Suprapubic skin (tissue), 4 donors: ENCODE measurements at regions not wholly inside any gene's neighbourhood (a gene's known extent, or its start where the extent isn't known, plus 50 kb on each side); places are given as distances from the start of the nearest gene placed in this dataset.

Experiments used
- DNase-seq, 2 donors: peaks; one replicate each; pipeline ENCODE4 v3.0.0-alpha.2; 2019; ENCODE audit warnings: low spot score in 2 of 2
- H3K27ac ChIP-seq: fragments of 200-600 bp; sonication (generic); one replicate; pipeline ENCODE4 v1.5.1; 2019
- H3K27me3 ChIP-seq: fragments of 200-600 bp; sonication (generic); one replicate; pipeline ENCODE4 v1.5.1; 2019
- H3K36me3 ChIP-seq: fragments of 200-600 bp; sonication (generic); one replicate; pipeline ENCODE4 v1.5.1; 2019
- H3K4me1 ChIP-seq: fragments of 200-600 bp; sonication (generic); one replicate; pipeline ENCODE4 v1.5.1; 2019
- H3K4me3 ChIP-seq: fragments of 200-600 bp; sonication (generic); one replicate; pipeline ENCODE4 v1.5.1; 2019; ENCODE audit warnings: mild to moderate bottlenecking
- H3K9me3 ChIP-seq: fragments of 200-600 bp; sonication (generic); one replicate; pipeline ENCODE4 v1.5.1; 2019
- CTCF ChIP-seq, 2 donors: fragments of 200-600 bp in 1 of 2; fragments of 450-650 bp in 1 of 2; sonication (generic) in 1 of 2; IDR thresholded peaks; one replicate each; pipeline ENCODE4 v1.5.1; 2016 to 2019; ENCODE audit warnings: antibody characterized with exemption in 2 of 2, mild to moderate bottlenecking in 1 of 2, moderate library complexity in 1 of 2
- EP300 ChIP-seq: sonication (generic); formaldehyde crosslinking; IDR thresholded peaks from one replicate; pipeline ENCODE4 v1.6.1; 2017; ENCODE audit warnings: antibody characterized with exemption
- POLR2A ChIP-seq, 2 donors: fragments of 450-650 bp; IDR thresholded peaks; one replicate each; pipeline ENCODE4 v1.6.1; 2017; ENCODE audit warnings: antibody characterized with exemption in 2 of 2, mild to moderate bottlenecking in 2 of 2, moderate library complexity in 2 of 2
- POLR2AphosphoS5 ChIP-seq, 3 donors: sonication (generic); formaldehyde crosslinking; IDR thresholded peaks; one replicate each; pipeline ENCODE4 v1.6.1; 2017; ENCODE audit warnings: antibody characterized with exemption in 3 of 3
- WGBS: methylation state at CpG from one replicate; pipeline ENCODE4 v1.1.5; 2018; 5-methylcytosine and 5-hydroxymethylcytosine counted together

GRCh38 chr14:39673734-39674133 lies 241.5 kb upstream of the FBXO33 start:
- TF ChIP-seq CTCF (IDR thresholded peaks at IDR 0.05) (no peak), POLR2AphosphoS5 (IDR thresholded peaks at IDR 0.05) (no peak), EP300 (no peak), POLR2A (IDR thresholded peaks at IDR 0.05) (no peak)
- no peaks in the 10 kb centered on the region for H3K27me3 ChIP-seq
- no peaks in the 10 kb centered on the region for H3K4me1 ChIP-seq
- no peak for DNase-seq
- peaks cover 4% of the 10 kb centered on the region for H3K9me3 ChIP-seq
- no peak overlapping the region for H3K27ac ChIP-seq
- WGBS, result 67% methylated on average over 3 of the region's 3 CpGs
- H3K36me3 ChIP-seq, result no peaks in the 10 kb centered on the region
- H3K4me3 ChIP-seq, result no peak overlapping the region

- Histone ChIP-seq H3K9me3 (peaks cover 4% of the 10 kb centered on the region), H3K4me1 (no peaks in the 10 kb centered on the region), H3K4me3 (no peak overlapping the region), H3K27ac (no peak overlapping the region), H3K36me3 (no peaks in the 10 kb centered on the region), H3K27me3 (no peaks in the 10 kb centered on the region)
- TF ChIP-seq CTCF (IDR thresholded peaks at IDR 0.05) (no peak), POLR2AphosphoS5 (IDR thresholded peaks at IDR 0.05) (no peak)
- WGBS, result 82% methylated on average over 2 of the region's 2 CpGs
- DNase-seq, result no peak
Observed at GRCh38 chr14:39673270-39673711, 241.1 kb upstream of the FBXO33 start.

GRCh38 chr14:39668449-39668848 lies 236.2 kb upstream of the FBXO33 start:
- H3K4me3 ChIP-seq, result no peak overlapping the region
- H3K4me1 ChIP-seq, result no peaks in the 10 kb centered on the region
- 68% methylated on average over 1 of the region's 1 CpG for WGBS
- H3K36me3 ChIP-seq, result no peaks in the 10 kb centered on the region
- peaks cover 6% of the 10 kb centered on the region for H3K9me3 ChIP-seq
- H3K27me3 ChIP-seq, result no peaks in the 10 kb centered on the region
- H3K27ac ChIP-seq, result no peak overlapping the region
- TF ChIP-seq POLR2AphosphoS5 (IDR thresholded peaks at IDR 0.05) (no peak), EP300 (no peak), POLR2A (IDR thresholded peaks at IDR 0.05) (no peak), CTCF (IDR thresholded peaks at IDR 0.05) (no peak)
- no peak for DNase-seq

GRCh38 chr14:39666386-39666785 lies 234.2 kb upstream of the FBXO33 start:
- H3K9me3 ChIP-seq, result peaks cover 6% of the 10 kb centered on the region
- no peaks in the 10 kb centered on the region for H3K36me3 ChIP-seq
- H3K27ac ChIP-seq, result no peak overlapping the region
- no peaks in the 10 kb centered on the region for H3K27me3 ChIP-seq
- TF ChIP-seq POLR2A (IDR thresholded peaks at IDR 0.05) (no peak), POLR2AphosphoS5 (IDR thresholded peaks at IDR 0.05) (no peak), CTCF (IDR thresholded peaks at IDR 0.05) (no peak), EP300 (no peak)
- DNase-seq, result no peak
- no peak overlapping the region for H3K4me3 ChIP-seq
- H3K4me1 ChIP-seq, result no peaks in the 10 kb centered on the region

GRCh38 chr14:39665075-39665475 lies 232.8 kb upstream of the FBXO33 start:
- DNase-seq, result no peak
- Histone ChIP-seq H3K36me3 (no peaks in the 10 kb centered on the region), H3K9me3 (peaks cover 6% of the 10 kb centered on the region), H3K4me1 (no peaks in the 10 kb centered on the region), H3K27me3 (no peaks in the 10 kb centered on the region), H3K27ac (no peak overlapping the region), H3K4me3 (no peak overlapping the region)
- WGBS, result 70% methylated on average over 1 of the region's 1 CpG
- TF ChIP-seq EP300 (no peak), POLR2AphosphoS5 (IDR thresholded peaks at IDR 0.05) (no peak), POLR2A (IDR thresholded peaks at IDR 0.05) (no peak), CTCF (IDR thresholded peaks at IDR 0.05) (no peak)
